ENCODE measurements at regions not wholly inside any gene's neighbourhood (a gene's known extent, or its start where the extent isn't known, plus 50 kb on each side); places are given as distances from the start of the nearest gene placed in this dataset.

DNA sequence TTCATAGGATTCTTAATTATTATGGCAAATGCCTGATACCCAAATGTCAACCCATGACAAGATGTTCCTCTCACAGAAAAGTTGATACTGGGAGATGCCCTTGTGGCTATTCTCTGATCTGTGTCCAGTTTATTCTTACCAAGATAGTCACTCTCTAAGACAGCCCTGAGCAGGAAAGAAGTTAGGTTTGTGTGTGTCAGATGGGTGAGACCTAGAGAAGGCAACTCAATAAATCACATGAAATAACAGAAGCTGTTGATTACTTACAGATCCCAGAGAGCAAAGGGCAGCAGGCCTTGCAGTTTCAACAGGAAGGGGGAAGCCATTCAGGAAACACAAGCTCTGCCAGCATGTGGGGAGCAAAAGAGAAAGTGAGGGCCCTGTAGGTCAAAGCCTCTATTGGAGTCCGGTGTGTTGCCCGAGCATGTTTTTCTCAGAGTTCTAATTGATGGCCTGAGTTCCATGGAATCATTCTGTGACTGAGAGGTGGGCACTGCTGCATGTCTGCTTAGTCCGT lies 1193.7 kb upstream of the CDH18 start:
- FAIRE-seq: peak; percentile 18

More for the DNA sequence above, 1193.7 kb upstream of the CDH18 start:
- Histone ChIP-seq H3K27ac (ENCODE audit: insufficient read depth, low read depth, low read length) (no peak overlapping the region), H3K79me2 (ENCODE audit: control insufficient read depth, insufficient read depth, low read length) (no peaks in the 10 kb centered on the region), H3K9me1 (replicated peaks; ENCODE audit: control insufficient read depth, extremely low read depth, insufficient read depth, low read length) (no peaks in the 10 kb centered on the region), H3K36me3 (ENCODE audit: control insufficient read depth in 2 of 2, extremely low read depth in 1 of 2, insufficient read depth in 2 of 2, low read length in 2 of 2) (no peaks in the 10 kb centered on the region), H3K4me1 (ENCODE audit: control insufficient read depth, extremely low read depth, insufficient read depth, low read length) (peaks cover 9% of the 10 kb centered on the region), H3K4me3 (replicated peaks in 1 of 3; ENCODE audit: insufficient read depth in 1 of 3, low read depth in 1 of 3, low read length in 3 of 3) (no peak overlapping the region), H3K4me2 (ENCODE audit: insufficient read depth, low read length) (no peak overlapping the region), H3K9ac (replicated peaks; ENCODE audit: extremely low read depth, insufficient read depth, low read length) (no peak overlapping the region), H3K27me3 (ENCODE audit: control insufficient read depth in 2 of 2, insufficient read depth in 2 of 2, low read length in 2 of 2) (no peaks in the 10 kb centered on the region), H3K9me3 (replicated peaks; ENCODE audit: control insufficient read depth, insufficient read depth, low read length) (no peaks in the 10 kb centered on the region), H4K20me1 (replicated peaks; ENCODE audit: control insufficient read depth, extremely low read depth, insufficient read depth, low read length) (no peaks in the 10 kb centered on the region), H2AFZ (ENCODE audit: low read depth, low read length) (peak overlapping the region; percentile 64)
- DNase-seq (ENCODE audit: low read depth, low spot score): peak; percentile 76
- ChIA-PET POLR2A (no interaction called here), CTCF (no interaction called here)
- no TSS peak for BruUV-seq (replicated peaks)
- dilution Hi-C loops (cut with MboI; ENCODE audit: extremely low pct_ligation_motif_present, low sequenced_read_pairs) (no loop called here), intact Hi-C loops (cut with micrococcal nuclease) (no loop called here)
- TF ChIP-seq POLR2AphosphoS5 (IDR thresholded peaks at IDR 0.05; ENCODE audit: insufficient read depth, low read depth, low read length) (no peak), POLR2A (IDR thresholded peaks at IDR 0.05; ENCODE audit: low read depth, low read length) (no peak), GATA2 (IDR thresholded peaks at IDR 0.05; ENCODE audit: insufficient read depth, insufficient read length, low read depth, low read length) (no peak), EZH2 (IDR thresholded peaks at IDR 0.05; ENCODE audit: borderline replicate concordance, low read depth, low read length, severe bottlenecking) (no peak), FOS (IDR thresholded peaks at IDR 0.05; ENCODE audit: borderline replicate concordance, insufficient read depth, low read length) (no peak), MYC (IDR thresholded peaks at IDR 0.05; ENCODE audit: low read depth, low read length) (no peak), JUN (IDR thresholded peaks at IDR 0.05; ENCODE audit: borderline replicate concordance, insufficient read depth, insufficient read length, low read depth) (no peak)
- TF ChIP-seq, protein P1, sequence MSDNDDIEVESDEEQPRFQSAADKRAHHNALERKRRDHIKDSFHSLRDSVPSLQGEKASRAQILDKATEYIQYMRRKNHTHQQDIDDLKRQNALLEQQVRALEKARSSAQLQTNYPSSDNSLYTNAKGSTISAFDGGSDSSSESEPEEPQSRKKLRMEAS (IDR thresholded peaks at IDR 0.05; ENCODE audit: insufficient read depth, insufficient read length): no peak
- TF ChIP-seq, protein P2, sequence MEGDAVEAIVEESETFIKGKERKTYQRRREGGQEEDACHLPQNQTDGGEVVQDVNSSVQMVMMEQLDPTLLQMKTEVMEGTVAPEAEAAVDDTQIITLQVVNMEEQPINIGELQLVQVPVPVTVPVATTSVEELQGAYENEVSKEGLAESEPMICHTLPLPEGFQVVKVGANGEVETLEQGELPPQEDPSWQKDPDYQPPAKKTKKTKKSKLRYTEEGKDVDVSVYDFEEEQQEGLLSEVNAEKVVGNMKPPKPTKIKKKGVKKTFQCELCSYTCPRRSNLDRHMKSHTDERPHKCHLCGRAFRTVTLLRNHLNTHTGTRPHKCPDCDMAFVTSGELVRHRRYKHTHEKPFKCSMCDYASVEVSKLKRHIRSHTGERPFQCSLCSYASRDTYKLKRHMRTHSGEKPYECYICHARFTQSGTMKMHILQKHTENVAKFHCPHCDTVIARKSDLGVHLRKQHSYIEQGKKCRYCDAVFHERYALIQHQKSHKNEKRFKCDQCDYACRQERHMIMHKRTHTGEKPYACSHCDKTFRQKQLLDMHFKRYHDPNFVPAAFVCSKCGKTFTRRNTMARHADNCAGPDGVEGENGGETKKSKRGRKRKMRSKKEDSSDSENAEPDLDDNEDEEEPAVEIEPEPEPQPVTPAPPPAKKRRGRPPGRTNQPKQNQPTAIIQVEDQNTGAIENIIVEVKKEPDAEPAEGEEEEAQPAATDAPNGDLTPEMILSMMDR (IDR thresholded peaks at IDR 0.05; ENCODE audit: extremely low read depth in 1 of 2, insufficient read depth in 1 of 2, low read depth in 1 of 2, low read length in 2 of 2): no peak

Data from endothelial cell of umbilical vein (primary cell).